Keratinocyte (primary cell): ENCODE measurements at regions not wholly inside any gene's neighbourhood (a gene's known extent, or its start where the extent isn't known, plus 50 kb on each side); places are given as distances from the start of the nearest gene placed in this dataset.

Source experiments
- CTCF ChIP-seq, 3 experiments: IDR thresholded peaks in 1 of 3; conservative IDR thresholded peaks in 1 of 3; optimal IDR thresholded peaks in 1 of 3; 2 replicates in 2 of 3; 3 replicates in 1 of 3; pipeline versions ENCODE3 to v1.5.1; 2011; ENCODE audit warnings: low read length in 3 of 3, mild to moderate bottlenecking in 3 of 3, moderate library complexity in 2 of 3, control low read depth in 1 of 3, inconsistent platforms in 1 of 3; ENCODE audit not compliant: insufficient read depth in 2 of 3; ENCODE audit errors: extremely low read depth in 1 of 3
- EZH2 ChIP-seq: IDR thresholded peaks from one replicate; pipeline ENCODE4 v1.6.1; 2012; ENCODE audit warnings: inconsistent platforms, mild to moderate bottlenecking, low read length, moderate library complexity

GRCh38 chr7:69217516-69218350, 380.5 kb upstream of the AUTS2 start:
- no peak for TF ChIP-seq EZH2
- no peak for TF ChIP-seq CTCF (optimal IDR thresholded peaks at IDR 0.05 in 1 of 3, IDR thresholded peaks at IDR 0.05 in 1 of 3, conservative IDR thresholded peaks at IDR 0.05 in 1 of 3; ENCODE audit: extremely low read depth in 1 of 3, insufficient read depth in 2 of 3, low read length in 3 of 3)
